ENCODE measurements at regions not wholly inside any gene's neighbourhood (a gene's known extent, or its start where the extent isn't known, plus 50 kb on each side); places are given as distances from the start of the nearest gene placed in this dataset.

GRCh38 chr1:3954170-3955169 lies 54.4 kb upstream of the C1orf174 start:
- Mint-ChIP-seq H3K27me3 (ENCODE audit: insufficient read depth) (peaks cover 4% of the 10 kb centered on the region), H3K4me1 (ENCODE audit: low read depth) (no peaks in the 10 kb centered on the region), H3K27ac (no peak overlapping the region), H3K9me3 (peaks cover 12% of the 10 kb centered on the region), H3K36me3 (ENCODE audit: low read depth) (no peaks in the 10 kb centered on the region), H3K4me3 (no peak overlapping the region)
- TF ChIP-seq CTCF (IDR thresholded peaks at IDR 0.05), result no peak
- DNase-seq, result no peak

GRCh38 chr1:3955196-3955772 lies 55.2 kb upstream of the C1orf174 start:
- Mint-ChIP-seq H3K9me3 (peaks cover 11% of the 10 kb centered on the region; the same call in 1 of the 2 replicates), H3K36me3 (ENCODE audit: low read depth) (no peaks in the 10 kb centered on the region), H3K27ac (no peak overlapping the region), H3K4me1 (ENCODE audit: low read depth) (no peaks in the 10 kb centered on the region), H3K27me3 (ENCODE audit: insufficient read depth) (peaks cover 4% of the 10 kb centered on the region), H3K4me3 (no peak overlapping the region)
- no peak for DNase-seq
- no peak for TF ChIP-seq CTCF (IDR thresholded peaks at IDR 0.05)

DNA sequence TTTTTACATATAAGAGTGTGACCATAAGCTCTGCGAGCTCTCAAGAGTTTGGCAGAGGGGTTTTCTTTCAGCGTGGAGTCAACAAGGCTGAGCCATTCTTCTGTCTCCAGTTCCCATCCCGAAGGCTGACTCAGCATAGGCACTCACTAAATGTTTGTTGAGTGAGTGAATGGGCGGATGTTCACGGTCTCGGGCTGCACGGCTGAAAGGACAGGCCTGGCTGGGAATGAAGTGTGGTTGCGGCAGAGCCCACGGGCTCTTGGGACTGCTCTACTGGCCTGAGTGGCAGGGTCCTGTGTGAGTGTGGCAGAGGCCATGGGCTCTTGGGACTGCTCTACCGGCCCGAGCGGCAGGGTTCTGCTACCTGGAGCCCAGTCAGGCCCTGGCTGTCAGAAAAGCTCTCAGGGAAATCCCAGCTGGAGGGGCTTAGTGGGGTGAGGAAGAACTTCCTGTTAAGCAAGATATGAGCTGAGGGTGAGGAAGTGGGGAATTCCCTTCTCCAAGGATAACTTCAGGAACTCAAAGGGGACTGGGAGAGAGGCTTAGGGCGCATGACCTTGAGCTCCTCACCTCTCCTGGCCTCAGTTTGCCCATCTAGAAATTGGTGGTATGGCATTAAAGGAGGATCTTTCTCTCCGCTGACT lies 56.6 kb upstream of the C1orf174 start:
- no peak for DNase-seq
- peaks cover 4% of the 10 kb centered on the region for H3K27me3 Mint-ChIP-seq (ENCODE audit: insufficient read depth)
- H3K27ac Mint-ChIP-seq, result no peak overlapping the region
- H3K36me3 Mint-ChIP-seq (ENCODE audit: low read depth), result no peaks in the 10 kb centered on the region
- no peak overlapping the region for H3K4me3 Mint-ChIP-seq
- peaks cover 23% of the 10 kb centered on the region for H3K9me3 Mint-ChIP-seq
- TF ChIP-seq CTCF (IDR thresholded peaks at IDR 0.05), result no peak
- no peaks in the 10 kb centered on the region for H3K4me1 Mint-ChIP-seq (ENCODE audit: low read depth)

GRCh38 chr1:3959361-3959760 lies 59.3 kb upstream of the C1orf174 start:
- DNase-seq, result no peak
- Mint-ChIP-seq H3K36me3 (ENCODE audit: low read depth) (no peaks in the 10 kb centered on the region), H3K9me3 (peaks cover 27% of the 10 kb centered on the region), H3K4me1 (ENCODE audit: low read depth) (no peaks in the 10 kb centered on the region), H3K27ac (no peak overlapping the region), H3K4me3 (no peak overlapping the region), H3K27me3 (ENCODE audit: insufficient read depth) (peaks cover 4% of the 10 kb centered on the region; the same call in 1 of the 2 replicates)
- no peak for TF ChIP-seq CTCF (IDR thresholded peaks at IDR 0.05)

- no peaks in the 10 kb centered on the region for H3K4me1 Mint-ChIP-seq (ENCODE audit: low read depth)
- no peak for DNase-seq
- no peak for TF ChIP-seq CTCF (IDR thresholded peaks at IDR 0.05)
- H3K36me3 Mint-ChIP-seq (ENCODE audit: low read depth), result 0 out of 2 replicates have a peak, but pooled peaks cover 5% of the 10 kb centered on the region
- no peaks in the 10 kb centered on the region; the same call in 1 of the 2 replicates for H3K27me3 Mint-ChIP-seq (ENCODE audit: insufficient read depth)
- H3K27ac Mint-ChIP-seq, result no peak overlapping the region
- H3K9me3 Mint-ChIP-seq, result peaks cover 53% of the 10 kb centered on the region
- no peak overlapping the region for H3K4me3 Mint-ChIP-seq
These were observed 63.5 kb upstream of the C1orf174 start for GRCh38 chr1:3963554-3963953.
